ENCODE measurements at regions not wholly inside any gene's neighbourhood (a gene's known extent, or its start where the extent isn't known, plus 50 kb on each side); places are given as distances from the start of the nearest gene placed in this dataset.

- no peak for TF ChIP-seq GABPA (IDR thresholded peaks at IDR 0.05; ENCODE audit: low read depth)
- TF ChIP-seq SPI1 (IDR thresholded peaks at IDR 0.05; ENCODE audit: borderline replicate concordance, low read depth): no peak
- TF ChIP-seq REST (IDR thresholded peaks at IDR 0.05; ENCODE audit: insufficient replicate concordance, low read depth): no peak
- no peak for TF ChIP-seq CTCF (IDR thresholded peaks at IDR 0.05; ENCODE audit: insufficient read depth, low read length)
- no peak for TF ChIP-seq POLR2AphosphoS5 (IDR thresholded peaks at IDR 0.05; ENCODE audit: low read depth)
- H3K27ac ChIP-seq (replicated peaks): no peak overlapping the region
- DNase-seq (ENCODE audit: low read depth in 1 of 2, low spot score in 1 of 2): no peak
- H3K4me3 ChIP-seq (replicated peaks; ENCODE audit: insufficient read depth, low read length): no peak overlapping the region
- H3K27me3 ChIP-seq (ENCODE audit: insufficient read depth, poor library complexity, severe bottlenecking): peaks cover 2% of the 10 kb centered on the region
Measured at GRCh38 chr20:39888310-39888709, 800.7 kb downstream of the MAFB start.

GRCh38 chr20:39886650-39887190 is 802.3 kb downstream of the MAFB start:
- TF ChIP-seq CTCF (IDR thresholded peaks at IDR 0.05; ENCODE audit: insufficient read depth, low read length): no peak
- no peak for TF ChIP-seq SPI1 (IDR thresholded peaks at IDR 0.05; ENCODE audit: borderline replicate concordance, low read depth)
- DNase-seq (ENCODE audit: low read depth in 1 of 2, low spot score in 1 of 2): no peak
- Histone ChIP-seq H3K27ac (replicated peaks) (no peak overlapping the region), H3K27me3 (ENCODE audit: insufficient read depth, poor library complexity, severe bottlenecking) (peaks cover 2% of the 10 kb centered on the region), H3K4me3 (replicated peaks; ENCODE audit: insufficient read depth, low read length) (no peak overlapping the region)

GRCh38 chr20:39885975-39886649 is 802.9 kb downstream of the MAFB start:
- no peak overlapping the region for H3K27ac ChIP-seq (replicated peaks)
- H3K27me3 ChIP-seq (ENCODE audit: insufficient read depth, poor library complexity, severe bottlenecking): peaks cover 2% of the 10 kb centered on the region
- DNase-seq (ENCODE audit: low read depth in 1 of 2, low spot score in 1 of 2): peak; percentile 6 to 33
- TF ChIP-seq REST (IDR thresholded peaks at IDR 0.05; ENCODE audit: insufficient replicate concordance, low read depth): no peak
- peak; percentile 56 for TF ChIP-seq CTCF (IDR thresholded peaks at IDR 0.05; ENCODE audit: insufficient read depth, low read length)
- no peak overlapping the region for H3K4me3 ChIP-seq (replicated peaks; ENCODE audit: insufficient read depth, low read length)

- no peak for DNase-seq (ENCODE audit: low read depth in 1 of 2, low spot score in 1 of 2)
- Histone ChIP-seq H3K27me3 (ENCODE audit: insufficient read depth, poor library complexity, severe bottlenecking) (peaks cover 2% of the 10 kb centered on the region), H3K27ac (replicated peaks) (no peak overlapping the region), H3K4me3 (replicated peaks; ENCODE audit: insufficient read depth, low read length) (no peak overlapping the region)
- TF ChIP-seq POLR2AphosphoS5 (IDR thresholded peaks at IDR 0.05; ENCODE audit: low read depth) (no peak), GABPA (IDR thresholded peaks at IDR 0.05; ENCODE audit: low read depth) (no peak), CTCF (IDR thresholded peaks at IDR 0.05; ENCODE audit: insufficient read depth, low read length) (no peak), REST (IDR thresholded peaks at IDR 0.05; ENCODE audit: insufficient replicate concordance, low read depth) (no peak), SPI1 (IDR thresholded peaks at IDR 0.05; ENCODE audit: borderline replicate concordance, low read depth) (no peak)
Measured at GRCh38 chr20:39882806-39883205, 806.2 kb downstream of the MAFB start.
